Activated CD4-positive, alpha-beta T cell treated with anti-CD3 and anti-CD28 coated beads, Interleukin-2, amount 50 U/mL, for 1 hour (primary cell): ENCODE measurements at regions not wholly inside any gene's neighbourhood (a gene's known extent, or its start where the extent isn't known, plus 50 kb on each side); places are given as distances from the start of the nearest gene placed in this dataset.
"Not testable (repeated sequence)": the region's sequence is repeated elsewhere in the genome, so short reads cannot be mapped to it uniquely, and the experiment has no call there.

Experiments
- DNase-seq: peaks from one replicate; pipeline ENCODE4 v3.0.0-alpha.2; 2020

GRCh38 chr16:86945166-86945900 lies 367.0 kb downstream of the FOXL1 start:
- no peak for DNase-seq

GRCh38 chr16:86946396-86946795 lies 368.0 kb downstream of the FOXL1 start:
- DNase-seq: no peak

- no peak for DNase-seq
Measured at GRCh38 chr16:86946981-86947380, 368.6 kb downstream of the FOXL1 start.

- no peak for DNase-seq
Measured at GRCh38 chr16:86948046-86948445, 369.1 kb downstream of the C16orf95 start.

GRCh38 chr16:86949116-86949515 lies 368.1 kb downstream of the C16orf95 start:
- no peak for DNase-seq

GRCh38 chr16:86949630-86950029 lies 367.6 kb downstream of the C16orf95 start:
- no peak for DNase-seq

- DNase-seq: no peak
Measured at GRCh38 chr16:86951041-86951822, 366.0 kb downstream of the C16orf95 start.

- DNase-seq: no peak
Measured at GRCh38 chr16:86951831-86952598, 365.2 kb downstream of the C16orf95 start.

- no peak for DNase-seq
Measured at GRCh38 chr16:86952769-86953168, 364.4 kb downstream of the C16orf95 start.

GRCh38 chr16:86953631-86954391 lies 363.4 kb downstream of the C16orf95 start:
- no peak for DNase-seq

GRCh38 chr16:86955136-86955855 lies 361.9 kb downstream of the C16orf95 start:
- no peak for DNase-seq

- DNase-seq: no peak
Measured at GRCh38 chr16:86956437-86956836, 360.8 kb downstream of the C16orf95 start.

- DNase-seq: not testable (repeated sequence)
Measured at GRCh38 chr16:86957662-86958198, 359.5 kb downstream of the C16orf95 start.

- DNase-seq: no peak
Measured at GRCh38 chr16:86958423-86958822, 358.8 kb downstream of the C16orf95 start.

GRCh38 chr16:86959091-86959651 lies 358.0 kb downstream of the C16orf95 start:
- DNase-seq: no peak

- DNase-seq: no peak
Measured at GRCh38 chr16:86959729-86960128, 357.5 kb downstream of the C16orf95 start.

- no peak for DNase-seq
Measured at GRCh38 chr16:86960266-86960665, 356.9 kb downstream of the C16orf95 start.

- DNase-seq: no peak
Measured at GRCh38 chr16:86961171-86961601, 356.0 kb downstream of the C16orf95 start.

GRCh38 chr16:86962259-86962658 lies 354.9 kb downstream of the C16orf95 start:
- no peak for DNase-seq

GRCh38 chr16:86962913-86963312 lies 354.3 kb downstream of the C16orf95 start:
- DNase-seq: no peak
